ENCODE measurements at regions not wholly inside any gene's neighbourhood (a gene's known extent, or its start where the extent isn't known, plus 50 kb on each side); places are given as distances from the start of the nearest gene placed in this dataset.

- no peak for DNase-seq
Observed at GRCh38 chr4:184310171-184310567, 92.5 kb upstream of the ENPP6 start.

- DNase-seq, result no peak
Observed at GRCh38 chr4:184309241-184310170, 91.8 kb upstream of the ENPP6 start.

DNA sequence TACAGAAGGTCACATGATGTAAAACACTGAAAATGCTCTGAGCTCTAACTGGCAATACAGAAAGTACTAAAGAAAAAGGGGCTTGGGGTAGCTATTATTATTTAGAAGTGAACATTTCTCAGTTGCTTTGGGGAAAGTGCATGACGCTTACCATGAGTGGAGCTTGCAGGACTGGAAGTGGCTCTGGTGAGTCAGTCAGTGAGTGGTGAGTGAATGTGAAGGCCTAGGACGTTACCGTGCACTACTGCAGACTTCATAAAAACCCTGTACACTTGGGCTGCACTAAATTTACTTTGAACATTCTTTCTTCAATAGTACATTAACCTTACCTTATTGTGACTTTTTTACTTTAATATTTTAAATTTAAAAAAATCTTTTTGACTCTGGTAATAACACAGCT is 89.3 kb upstream of the ENPP6 start:
- no peak for DNase-seq

DNA sequence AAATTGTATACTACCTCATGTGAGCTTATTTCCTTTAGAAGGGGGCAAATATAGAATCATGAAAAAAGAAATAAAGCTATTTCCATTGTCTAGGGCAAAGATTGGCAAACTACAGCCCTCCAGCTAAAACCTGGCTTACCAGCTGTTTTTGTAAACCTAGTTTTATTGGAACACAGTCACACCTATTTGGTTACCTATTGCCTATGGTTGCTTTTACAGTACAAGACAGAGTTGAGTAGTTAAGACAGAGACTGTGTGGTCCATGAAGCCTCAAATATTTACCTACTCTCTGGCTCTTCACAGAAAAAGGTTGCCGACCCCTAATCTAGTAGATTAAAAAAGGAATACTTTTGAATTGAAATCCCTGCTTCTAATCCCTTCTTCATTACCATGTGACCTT is 88.8 kb upstream of the ENPP6 start:
- no peak for DNase-seq

- DNase-seq, result no peak
Observed at GRCh38 chr4:184300816-184301215, 83.1 kb upstream of the ENPP6 start.

DNA sequence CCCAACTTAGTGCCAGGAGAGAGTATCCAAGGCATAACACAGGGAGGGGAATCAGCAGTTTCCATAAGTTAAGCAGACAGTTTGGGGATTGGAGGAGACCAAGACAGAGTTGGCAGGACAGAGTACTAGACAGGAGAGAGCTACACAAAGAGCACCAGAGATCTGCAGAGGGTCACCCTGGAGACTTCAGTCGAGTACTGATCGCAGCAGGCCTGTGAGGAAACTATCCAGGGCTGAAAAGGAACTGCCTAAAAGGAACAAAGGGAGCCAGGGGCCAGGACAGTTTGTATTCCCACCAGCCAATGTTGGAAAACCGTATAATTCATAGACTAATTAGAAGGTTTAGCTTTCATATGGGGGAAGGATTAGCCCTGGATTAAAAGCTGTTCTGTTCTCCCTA is 80.6 kb upstream of the ENPP6 start:
- no peak for DNase-seq

DNA sequence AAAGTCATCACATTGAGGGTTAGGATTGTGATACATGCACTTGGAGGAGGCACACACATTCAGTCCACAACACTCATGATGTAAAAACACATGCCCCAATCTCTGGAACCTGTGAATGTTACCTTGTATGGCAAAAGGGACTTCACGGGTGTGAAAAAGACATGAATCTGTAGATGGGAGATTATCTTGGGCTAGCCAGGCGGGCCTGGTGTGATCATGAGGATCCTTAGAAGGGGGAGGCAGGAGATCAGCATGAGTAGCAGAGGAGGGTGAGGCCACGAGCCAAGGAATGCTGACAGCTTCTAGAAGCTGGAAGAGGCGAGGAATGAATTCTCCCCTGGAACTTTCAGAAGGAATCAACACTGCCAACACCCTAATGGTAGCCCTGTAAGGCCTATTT is 77.5 kb upstream of the ENPP6 start:
- DNase-seq, result no peak

GRCh38 chr4:184294606-184295133 is 77.0 kb upstream of the ENPP6 start:
- no peak for DNase-seq

DNA sequence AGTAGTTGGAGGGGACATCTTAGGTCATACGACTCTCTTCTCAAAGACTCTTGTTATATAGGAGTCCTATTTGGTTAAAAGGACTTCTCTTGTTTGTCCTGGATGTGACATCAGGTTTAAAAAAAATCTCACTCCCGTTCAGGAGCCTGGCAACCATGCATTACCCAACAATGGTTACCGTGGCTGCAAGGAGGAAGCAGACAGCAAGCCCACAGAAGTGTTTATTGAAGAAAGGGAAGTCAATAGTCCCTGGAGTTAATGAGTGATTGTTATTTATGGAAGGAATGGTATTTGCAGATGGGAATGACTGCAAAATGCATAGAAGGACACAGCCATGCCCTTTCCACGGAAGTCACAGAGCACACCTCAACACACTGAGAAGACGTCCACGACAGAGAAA is 75.9 kb upstream of the ENPP6 start:
- peak; percentile 32 to 45 for DNase-seq

- DNase-seq, result no peak
Observed at GRCh38 chr4:184292877-184293276, 75.2 kb upstream of the ENPP6 start.

GRCh38 chr4:184292465-184292867 is 74.8 kb upstream of the ENPP6 start:
- no peak for DNase-seq

GRCh38 chr4:184289179-184289535 is 71.5 kb upstream of the ENPP6 start:
- no peak for DNase-seq

DNA sequence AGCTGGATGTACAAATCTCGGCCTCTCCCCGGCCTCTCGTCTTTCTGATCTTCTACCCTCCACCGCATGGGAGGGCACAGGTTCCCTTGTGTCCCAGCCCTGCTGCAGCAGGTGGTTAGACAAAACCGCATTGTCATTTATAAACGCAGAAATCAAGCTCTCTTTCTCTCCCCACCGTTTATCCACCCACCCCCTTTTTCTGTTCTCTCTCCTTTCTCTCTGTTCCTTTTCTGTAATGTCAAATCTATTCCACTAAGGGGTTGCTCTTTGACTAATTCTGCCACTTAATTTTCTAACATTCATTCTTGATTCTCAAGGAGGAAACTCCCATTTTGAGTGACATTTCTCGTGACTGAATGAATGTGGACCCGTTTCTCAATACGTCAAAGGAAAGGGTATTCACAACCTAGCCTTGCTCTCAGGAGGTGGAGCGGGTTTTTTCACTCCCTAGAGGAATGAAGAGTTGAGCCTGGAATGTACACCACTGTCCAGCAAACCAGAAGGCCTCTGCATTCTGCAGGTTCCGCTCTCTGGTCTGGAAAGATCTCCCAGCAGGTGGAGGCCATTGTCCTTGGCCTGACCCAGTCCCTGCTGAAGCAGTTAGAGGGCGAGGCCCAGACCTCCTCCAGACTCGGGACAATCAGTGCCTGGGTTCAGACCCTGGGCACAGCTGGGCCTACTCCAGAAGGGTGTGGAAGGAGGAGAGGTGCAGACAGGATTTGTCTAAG is 70.9 kb upstream of the ENPP6 start:
- no peak for DNase-seq

- DNase-seq, result peak; percentile 59 to 60
Observed at GRCh38 chr4:184287697-184288255, 70.1 kb upstream of the ENPP6 start.

DNA sequence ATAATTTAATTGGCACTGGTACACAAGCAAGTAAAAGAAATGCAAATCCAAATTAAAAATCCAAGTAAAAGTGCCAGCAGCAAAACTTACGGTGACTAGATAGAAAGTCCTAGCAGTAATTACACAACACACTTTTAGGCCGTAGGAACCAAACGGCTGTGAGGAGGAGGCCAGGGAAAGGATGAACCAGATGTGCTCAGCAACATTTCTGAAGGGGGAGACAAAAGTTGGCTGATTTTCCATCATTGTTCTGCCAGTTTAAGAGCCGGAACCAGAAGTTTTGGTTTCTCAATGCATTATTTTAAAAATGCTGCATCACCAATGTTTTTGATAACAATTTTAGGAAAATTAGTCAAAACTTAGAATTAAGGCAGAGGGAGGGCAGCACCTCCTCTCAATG is 68.7 kb upstream of the ENPP6 start:
- DNase-seq, result no peak

GRCh38 chr4:184284742-184285141 is 67.1 kb upstream of the ENPP6 start:
- DNase-seq, result no peak

DNA sequence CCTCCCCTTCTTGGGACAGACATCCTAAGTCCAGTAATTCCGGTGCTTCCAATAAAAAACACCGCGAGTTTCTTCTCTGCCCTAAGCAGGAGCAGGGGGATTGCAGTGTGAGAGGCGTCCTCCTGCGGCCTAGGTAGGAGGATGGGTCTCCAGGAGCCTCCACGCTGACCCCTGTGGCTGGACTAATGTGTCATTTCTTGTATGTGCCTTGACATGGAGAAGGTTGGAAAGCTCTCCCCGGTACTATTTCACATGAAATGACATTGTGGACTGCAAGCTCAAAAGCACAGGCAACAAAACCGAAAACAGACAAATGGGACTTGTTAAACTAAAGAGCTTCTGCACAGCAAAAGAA is 66.6 kb upstream of the ENPP6 start:
- DNase-seq, result no peak

DNA sequence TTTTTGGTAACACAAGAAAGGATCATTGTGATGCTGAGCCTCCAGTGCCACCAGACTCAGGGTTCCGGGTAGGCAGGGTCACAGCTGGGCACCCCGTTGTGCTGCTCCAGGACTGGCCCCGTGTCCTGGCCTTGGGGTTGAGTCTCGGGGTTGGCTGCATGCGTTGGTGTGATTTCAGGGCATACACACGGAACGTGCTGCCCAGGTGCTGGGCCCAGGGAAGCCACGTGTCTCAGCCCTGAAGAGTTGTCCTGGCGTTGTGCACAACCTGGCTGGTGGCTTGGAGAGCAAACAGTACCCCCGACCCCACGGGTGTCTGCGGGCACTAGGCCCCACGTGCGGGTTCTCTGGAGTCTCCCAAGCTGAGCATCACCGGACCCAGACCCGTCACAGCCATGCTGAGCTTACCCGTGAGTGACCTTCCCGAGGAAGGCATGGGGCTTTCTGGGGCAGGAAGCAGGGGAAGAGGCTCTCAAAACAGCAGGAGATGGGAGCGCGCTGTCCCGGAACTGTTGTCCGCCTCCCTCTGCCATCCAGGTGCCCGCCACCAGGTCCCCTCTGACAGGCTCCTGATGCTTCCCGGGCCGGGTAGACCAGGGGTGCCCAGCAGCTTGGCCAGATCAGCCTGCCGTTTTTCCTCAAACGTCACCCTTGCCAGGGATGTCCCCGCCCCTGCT is 66.1 kb upstream of the ENPP6 start:
- no peak for DNase-seq

DNA sequence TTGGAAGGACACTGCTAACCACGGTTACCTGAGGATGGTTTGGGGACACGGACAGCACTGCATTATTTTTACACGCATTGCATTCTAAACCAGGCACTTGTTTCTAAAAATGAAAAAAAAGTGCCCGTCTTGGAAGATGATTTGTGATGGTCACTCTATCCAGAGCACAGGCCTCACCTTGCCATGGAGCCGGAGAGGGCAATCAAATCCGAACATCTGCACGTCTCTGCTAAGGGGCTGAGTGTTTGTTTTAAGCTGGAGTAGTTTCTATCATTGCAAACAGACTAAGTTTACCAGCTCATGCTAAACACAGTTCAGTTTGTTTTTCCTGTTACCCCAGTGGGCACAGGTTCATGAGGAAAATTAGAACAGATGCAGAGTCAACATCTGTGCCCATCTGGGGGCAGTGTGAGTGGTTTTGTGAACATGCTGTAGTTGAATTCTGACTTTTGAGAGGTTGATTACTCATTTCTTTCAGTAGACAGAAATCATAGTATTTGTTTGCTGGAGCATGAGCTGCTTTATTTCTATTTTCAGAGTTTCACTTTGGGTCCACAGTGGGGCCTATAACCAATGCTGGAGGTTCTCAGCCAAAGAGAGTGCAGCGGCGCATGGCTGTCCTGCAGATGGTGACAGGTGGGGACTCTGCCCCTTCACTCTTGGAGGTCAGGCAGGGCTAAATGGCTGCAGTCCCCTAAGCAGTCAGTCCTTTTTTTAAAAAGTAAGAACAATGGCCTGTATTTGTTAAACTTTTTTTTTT is 65.4 kb upstream of the ENPP6 start:
- DNase-seq, result no peak

DNA sequence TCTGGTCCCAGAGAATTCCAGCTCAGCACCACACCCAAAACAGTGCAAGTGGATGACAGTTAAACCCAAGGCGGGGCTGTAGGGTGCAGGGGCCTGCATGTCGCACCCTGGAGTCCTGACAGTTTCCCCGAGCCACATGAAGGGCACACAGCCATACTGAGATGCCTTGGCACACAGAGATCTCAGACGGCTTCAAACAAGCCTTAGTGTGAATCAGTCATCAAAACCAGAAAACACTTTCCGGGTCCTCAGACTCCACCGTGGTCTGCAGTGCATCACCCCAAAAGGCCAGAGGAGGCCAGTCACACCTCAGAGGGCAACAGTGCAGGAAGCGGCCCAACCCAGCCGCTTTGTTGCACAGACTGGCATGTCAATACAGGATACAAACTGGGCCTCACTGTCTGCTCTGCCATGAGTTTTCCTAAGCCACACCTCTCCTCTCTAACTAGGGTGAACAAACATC is 64.6 kb upstream of the ENPP6 start:
- DNase-seq, result no peak

Data from right lung (tissue), 2 donors.